Endothelial cell of umbilical vein (primary cell): ENCODE measurements at regions not wholly inside any gene's neighbourhood (a gene's known extent, or its start where the extent isn't known, plus 50 kb on each side); places are given as distances from the start of the nearest gene placed in this dataset.

ENCODE experiments used
- BruUV-seq: library from RNA; stranded (reverse); fragments of 400-500 nt; replicated peaks from 2 replicates; lab custom pipeline; 2021; lab: Mats Ljungman, UMichigan
- CTCF ChIA-PET: fragments of 300-600, 350-600 bp; sonication (Branson Sonifier 250); formaldehyde crosslinking; loops from one replicate; lab custom pipeline; 2021; ENCODE audit warnings: antibody characterized with exemption, inconsistent platforms; lab: Charles Lee
- POLR2A ChIA-PET: fragments of 300-600, 350-600 bp; sonication (Branson Sonifier 250); formaldehyde crosslinking; loops from one replicate; lab custom pipeline; 2021; ENCODE audit warnings: antibody characterized with exemption, inconsistent platforms; lab: Charles Lee
- DNase-seq: peaks from one replicate; pipeline ENCODE4 v3.0.0-alpha.2; 2011; ENCODE audit warnings: low read depth, low spot score
- FAIRE-seq: peaks from 2 replicates; lab custom pipeline; 2011; peaks lifted over from hg19 to GRCh38; lab: Jason Lieb, UNC
- H2AFZ ChIP-seq: 2 replicates; pipeline ENCODE4 v1.6.0; 2012; ENCODE audit warnings: low read depth, low read length, control low read depth, inconsistent platforms
- H3K27ac ChIP-seq: 2 replicates; pipeline ENCODE4 v1.5.1; 2011; ENCODE audit warnings: low read depth, mild to moderate bottlenecking, control low read depth, low read length, moderate library complexity; ENCODE audit not compliant: insufficient read depth
- H3K27me3 ChIP-seq, 2 experiments: 2 replicates each; pipeline versions ENCODE4 v1.6.0 to v1.6.1; 2011; ENCODE audit warnings: low read length in 2 of 2, mixed read lengths in 1 of 2; ENCODE audit not compliant: control insufficient read depth in 2 of 2, insufficient read depth in 2 of 2
- H3K36me3 ChIP-seq, 2 experiments: 2 replicates in 1 of 2; 3 replicates in 1 of 2; pipeline ENCODE4 v1.5.1; 2011; ENCODE audit warnings: low read length in 2 of 2, mild to moderate bottlenecking in 1 of 2, moderate library complexity in 1 of 2; ENCODE audit not compliant: control insufficient read depth in 2 of 2, insufficient read depth in 2 of 2; ENCODE audit errors: extremely low read depth in 1 of 2
- H3K4me1 ChIP-seq: 3 replicates; pipeline ENCODE4 v1.5.1; 2011; ENCODE audit warnings: mild to moderate bottlenecking, low read length; ENCODE audit not compliant: control insufficient read depth, insufficient read depth; ENCODE audit errors: extremely low read depth
- H3K4me2 ChIP-seq: 2 replicates; pipeline ENCODE4 v1.6.1; 2011; ENCODE audit warnings: low read length, control low read depth, mixed read lengths; ENCODE audit not compliant: insufficient read depth
- H3K4me3 ChIP-seq, 3 experiments: fragments of 200-600 bp in 1 of 3; sonication (generic), shearing (Covaris generic) in 1 of 3; replicated peaks in 1 of 3; 2 replicates each; pipeline ENCODE4 v1.5.1; 2011 to 2016; ENCODE audit warnings: control low read depth in 3 of 3, low read length in 3 of 3, mild to moderate bottlenecking in 2 of 3, inconsistent platforms in 1 of 3, low read depth in 1 of 3, moderate library complexity in 1 of 3; ENCODE audit not compliant: insufficient read depth in 1 of 3
- H3K79me2 ChIP-seq: 2 replicates; pipeline ENCODE4 v1.6.0; 2012; ENCODE audit warnings: low read length, inconsistent platforms; ENCODE audit not compliant: control insufficient read depth, insufficient read depth
- H3K9ac ChIP-seq: replicated peaks from 2 replicates; pipeline ENCODE3; 2011; ENCODE audit warnings: low read length, control low read depth; ENCODE audit not compliant: insufficient read depth; ENCODE audit errors: extremely low read depth
- H3K9me1 ChIP-seq: replicated peaks from 3 replicates; pipeline ENCODE4 v1.6.0; 2011; ENCODE audit warnings: mild to moderate bottlenecking, low read length; ENCODE audit not compliant: control insufficient read depth, insufficient read depth; ENCODE audit errors: extremely low read depth
- H3K9me3 ChIP-seq: replicated peaks from 2 replicates; pipeline ENCODE4 v1.5.1; 2012; ENCODE audit warnings: low read length, inconsistent platforms; ENCODE audit not compliant: control insufficient read depth, insufficient read depth
- H4K20me1 ChIP-seq: replicated peaks from 2 replicates; pipeline ENCODE3; 2011; ENCODE audit warnings: mild to moderate bottlenecking, low read length; ENCODE audit not compliant: control insufficient read depth, insufficient read depth; ENCODE audit errors: extremely low read depth
- CTCF ChIP-seq, 2 donors: IDR thresholded peaks; 1 replicate in 1 of 2; 2 replicates in 1 of 2; pipeline ENCODE4 v1.5.1; 2011; ENCODE audit warnings: low read length in 2 of 2, mild to moderate bottlenecking in 2 of 2, moderate library complexity in 2 of 2, control low read depth in 1 of 2, inconsistent platforms in 1 of 2, low read depth in 1 of 2; ENCODE audit not compliant: insufficient read depth in 1 of 2; ENCODE audit errors: extremely low read depth in 1 of 2
- EZH2 ChIP-seq: IDR thresholded peaks from 2 replicates; pipeline ENCODE4 v1.6.1; 2012; ENCODE audit warnings: borderline replicate concordance, low read depth, mild to moderate bottlenecking, moderate library complexity, low read length, inconsistent platforms; ENCODE audit not compliant: severe bottlenecking
- FOS ChIP-seq: IDR thresholded peaks from 2 replicates; pipeline ENCODE4 v1.6.1; 2011; ENCODE audit warnings: mild to moderate bottlenecking, low read length, moderate library complexity, borderline replicate concordance; ENCODE audit not compliant: insufficient read depth
- GATA2 ChIP-seq: IDR thresholded peaks from 2 replicates; pipeline ENCODE4 v1.7.0; 2011; ENCODE audit warnings: low read depth, mild to moderate bottlenecking, moderate library complexity, mixed read lengths, low read length; ENCODE audit not compliant: insufficient read length, insufficient read depth
- JUN ChIP-seq: IDR thresholded peaks from 2 replicates; pipeline ENCODE4 v1.6.1; 2011; ENCODE audit warnings: borderline replicate concordance, low read depth; ENCODE audit not compliant: insufficient read length, insufficient read depth
- MAX ChIP-seq: IDR thresholded peaks from 2 replicates; pipeline ENCODE4 v1.6.1; 2011; ENCODE audit not compliant: insufficient read depth, insufficient read length
- MYC ChIP-seq: IDR thresholded peaks from one replicate; pipeline ENCODE4 v1.6.1; 2011; ENCODE audit warnings: mild to moderate bottlenecking, low read depth, low read length
- POLR2A ChIP-seq: IDR thresholded peaks from 2 replicates; pipeline ENCODE4 v1.6.1; 2012; ENCODE audit warnings: low read depth, mild to moderate bottlenecking, control low read depth, low read length
- POLR2AphosphoS5 ChIP-seq: IDR thresholded peaks from 2 replicates; pipeline ENCODE4 v1.6.1; 2012; ENCODE audit warnings: low read depth, mild to moderate bottlenecking, control low read depth, low read length, moderate library complexity; ENCODE audit not compliant: insufficient read depth
- dilution Hi-C: fragments of 300-500 bp; cut with MboI; formaldehyde crosslinking; loops from one replicate; pipeline ENCODE4 v1.15.0; 2019; ENCODE audit warnings: low sequenced_read_pairs; ENCODE audit not compliant: extremely low pct_ligation_motif_present
- intact Hi-C: fragments of 100-400 bp; cut with micrococcal nuclease; formaldehyde crosslinking; loops from one replicate; pipeline ENCODE4 v1.10.0; 2022

DNA sequence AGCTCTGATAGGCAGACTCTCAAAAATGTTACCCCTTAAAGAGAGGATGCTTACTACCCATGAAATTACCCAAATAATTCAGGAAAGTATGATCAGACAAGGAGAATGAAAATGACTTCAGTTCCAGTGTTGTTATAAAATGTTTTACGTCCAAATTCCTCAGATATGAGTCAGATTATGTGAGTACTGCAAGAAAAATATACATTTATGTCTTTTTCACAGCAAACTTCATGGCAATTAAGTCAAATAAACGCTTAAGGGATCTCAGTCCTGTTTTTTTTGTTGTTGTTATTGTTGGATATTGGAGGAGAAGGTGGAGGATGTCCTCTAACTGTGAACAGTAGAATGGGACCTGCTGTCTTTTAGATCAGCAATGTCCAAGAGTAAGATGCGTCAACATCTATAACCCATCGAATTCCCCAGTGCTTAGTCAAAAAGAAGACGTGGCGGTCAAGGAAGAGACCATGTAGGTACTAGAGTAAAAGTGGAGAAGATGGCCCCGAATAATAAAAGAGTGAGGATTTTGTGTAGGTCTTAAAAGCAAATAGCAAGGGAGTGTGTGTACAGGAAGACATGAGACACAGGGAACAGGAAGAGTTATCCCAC is 215.4 kb upstream of the IRS2 start:
- H3K79me2 ChIP-seq, result no peaks in the 10 kb centered on the region
- H3K9ac ChIP-seq, result no peak overlapping the region
- BruUV-seq, result no TSS peak
- no peaks in the 10 kb centered on the region for H3K4me1 ChIP-seq
- no peaks in the 10 kb centered on the region for H4K20me1 ChIP-seq
- TF ChIP-seq EZH2 (no peak), FOS (peak; percentile 52)
- no peaks in the 10 kb centered on the region for H3K27me3 ChIP-seq
- CTCF ChIA-PET, result no interaction called here
- no peak overlapping the region for H2AFZ ChIP-seq
- no peak overlapping the region for H3K4me2 ChIP-seq
- POLR2A ChIA-PET, result no interaction called here
- no peaks in the 10 kb centered on the region for H3K9me1 ChIP-seq
- DNase-seq, result no peak
- no peak overlapping the region for H3K27ac ChIP-seq
- no peaks in the 10 kb centered on the region for H3K9me3 ChIP-seq
- dilution Hi-C loops (no loop called here), intact Hi-C loops (no loop called here)
- no peak overlapping the region for H3K4me3 ChIP-seq
- no peaks in the 10 kb centered on the region for H3K36me3 ChIP-seq
- FAIRE-seq, result no peak

GRCh38 chr13:110000534-110001345 is 214.4 kb upstream of the IRS2 start:
- ChIA-PET POLR2A (no interaction called here), CTCF (interaction anchor here (1.3 kb wide), 1 partner anchor 12 kb away, joined by 3 read pairs; no protein-coding TSS in a partner anchor)
- no peak overlapping the region for H3K27ac ChIP-seq
- H3K9me3 ChIP-seq, result no peaks in the 10 kb centered on the region
- DNase-seq, result no peak
- H3K4me2 ChIP-seq, result no peak overlapping the region
- no peaks in the 10 kb centered on the region for H3K27me3 ChIP-seq
- no peak overlapping the region for H3K9ac ChIP-seq
- H3K79me2 ChIP-seq, result no peaks in the 10 kb centered on the region
- H2AFZ ChIP-seq, result no peak overlapping the region
- dilution Hi-C loops, result no loop called here
- H3K4me1 ChIP-seq, result no peaks in the 10 kb centered on the region
- FAIRE-seq, result no peak
- BruUV-seq, result no TSS peak
- TF ChIP-seq MYC, result no peak
- TF ChIP-seq FOS, result no peak
- TF ChIP-seq EZH2, result no peak
- no peak for TF ChIP-seq POLR2A
- TF ChIP-seq CTCF (IDR thresholded peaks at IDR 0.05; ENCODE audit: extremely low read depth in 1 of 2, insufficient read depth in 1 of 2, low read depth in 1 of 2, low read length in 2 of 2), result no peak
- TF ChIP-seq MAX, result no peak
- TF ChIP-seq GATA2, result no peak
- no peak for TF ChIP-seq JUN
- no peak for TF ChIP-seq POLR2AphosphoS5
- no peaks in the 10 kb centered on the region for H4K20me1 ChIP-seq
- no peaks in the 10 kb centered on the region for H3K9me1 ChIP-seq
- H3K36me3 ChIP-seq, result no peaks in the 10 kb centered on the region
- intact Hi-C loops, result no loop called here
- no peak overlapping the region for H3K4me3 ChIP-seq
